CD4-positive, CD25-positive, alpha-beta regulatory T cell (primary cell): ENCODE measurements at regions not wholly inside any gene's neighbourhood (a gene's known extent, or its start where the extent isn't known, plus 50 kb on each side); places are given as distances from the start of the nearest gene placed in this dataset.

ENCODE experiments used
- ATAC-seq, 2 donors: fragments of 150-1000 bp; cut with Tn5 transposase; one replicate each; pipeline ENCODE4 v1.10.0; 2021; ENCODE audit warnings: low read depth in 2 of 2, moderate number of reproducible peaks in 2 of 2, moderate library complexity in 1 of 2
- DNase-seq, 3 donors: peaks; one replicate each; pipeline versions ENCODE4 v3.0.0 to v3.0.0-alpha.2; 2012 to 2022; ENCODE audit warnings: mixed read lengths in 1 of 3
- H3K27ac ChIP-seq: one replicate; pipeline ENCODE4 v1.7.0; 2013; ENCODE audit warnings: mild to moderate bottlenecking, low read length; ENCODE audit not compliant: insufficient read depth, poor library complexity, severe bottlenecking
- H3K27me3 ChIP-seq: one replicate; pipeline ENCODE4 v1.7.0; 2013; ENCODE audit warnings: low read length; ENCODE audit not compliant: control insufficient read depth, insufficient read depth
- H3K36me3 ChIP-seq: one replicate; pipeline ENCODE4 v1.7.0; 2013; ENCODE audit warnings: mild to moderate bottlenecking, low read length, moderate library complexity; ENCODE audit not compliant: control insufficient read depth, insufficient read depth
- H3K4me1 ChIP-seq: 2 replicates; pipeline ENCODE4 v1.7.0; 2013; ENCODE audit warnings: mild to moderate bottlenecking, low read length; ENCODE audit not compliant: insufficient read depth, control insufficient read depth, poor library complexity, severe bottlenecking
- H3K4me3 ChIP-seq: one replicate; pipeline ENCODE4 v1.7.0; 2013; ENCODE audit warnings: low read depth, mild to moderate bottlenecking, low read length, moderate library complexity
- H3K9me3 ChIP-seq, 2 experiments: 1 replicate in 1 of 2; 2 replicates in 1 of 2; pipeline ENCODE4 v1.7.0; 2013; ENCODE audit warnings: low read length in 2 of 2, mild to moderate bottlenecking in 1 of 2, moderate library complexity in 1 of 2; ENCODE audit not compliant: control insufficient read depth in 2 of 2
- H3K27ac Mint-ChIP-seq, 3 donors: one replicate each; pipeline ENCODE4 v1.8.0; 2020 to 2022; ENCODE audit warnings: mild to moderate bottlenecking in 3 of 3, mixed read lengths in 3 of 3, moderate library complexity in 2 of 3
- H3K27me3 Mint-ChIP-seq: one replicate; pipeline ENCODE4 v1.8.0; 2022; ENCODE audit warnings: mild to moderate bottlenecking, mixed read lengths
- H3K36me3 Mint-ChIP-seq: one replicate; pipeline ENCODE4 v1.8.0; 2020; ENCODE audit warnings: mixed read lengths
- H3K4me1 Mint-ChIP-seq, 4 donors: one replicate each; pipeline ENCODE4 v1.8.0; 2020 to 2022; ENCODE audit warnings: mixed read lengths in 4 of 4, mild to moderate bottlenecking in 1 of 4
- H3K4me3 Mint-ChIP-seq, 4 donors: one replicate each; pipeline ENCODE4 v1.8.0; 2020 to 2022; ENCODE audit warnings: mild to moderate bottlenecking in 4 of 4, mixed read lengths in 4 of 4, moderate library complexity in 3 of 4
- H3K9me3 Mint-ChIP-seq, 7 donors: one replicate each; pipeline ENCODE4 v1.8.0; 2020 to 2022; ENCODE audit warnings: mixed read lengths in 7 of 7, mild to moderate bottlenecking in 3 of 7, moderate library complexity in 2 of 7

- no peaks in the 10 kb centered on the region for H3K36me3 ChIP-seq
- H3K9me3 ChIP-seq, result peaks cover 3% of the 10 kb centered on the region in 2 experiments
- Mint-ChIP-seq H3K36me3 (no peaks in the 10 kb centered on the region), H3K4me3 (no peak overlapping the region), H3K27ac (no peak overlapping the region), H3K9me3 (peaks cover 0 to 9% (median 2%) of the 10 kb centered on the region in 7 donors), H3K27me3 (no peaks in the 10 kb centered on the region), H3K4me1 (no peaks in the 10 kb centered on the region)
- H3K4me3 ChIP-seq, result no peak overlapping the region
- DNase-seq (no peak), ATAC-seq (no peak)
- H3K4me1 ChIP-seq, result no peaks in the 10 kb centered on the region
- peaks cover 3% of the 10 kb centered on the region for H3K27me3 ChIP-seq
- no peak overlapping the region for H3K27ac ChIP-seq
Measured at GRCh38 chr9:126238415-126238814, 88.2 kb upstream of the MVB12B start.

- no peak overlapping the region for H3K4me3 ChIP-seq
- no peak overlapping the region for H3K27ac ChIP-seq
- no peaks in the 10 kb centered on the region for H3K4me1 Mint-ChIP-seq
- H3K36me3 ChIP-seq, result no peaks in the 10 kb centered on the region
- H3K27ac Mint-ChIP-seq, result peak overlapping the region in 1 of 3 donors; percentile 56
- no peak for ATAC-seq
- peaks cover 0 to 12% (median 6%) of the 10 kb centered on the region in 7 donors for H3K9me3 Mint-ChIP-seq
- H3K4me3 Mint-ChIP-seq, result no peak overlapping the region
- peaks cover 3% of the 10 kb centered on the region for H3K27me3 ChIP-seq
- H3K36me3 Mint-ChIP-seq, result no peaks in the 10 kb centered on the region
- no peaks in the 10 kb centered on the region for H3K27me3 Mint-ChIP-seq
- H3K9me3 ChIP-seq, result peaks cover 6 to 13% of the 10 kb centered on the region in 2 experiments
- no peak for DNase-seq
- no peaks in the 10 kb centered on the region for H3K4me1 ChIP-seq
Measured at GRCh38 chr9:126239515-126239914, 87.1 kb upstream of the MVB12B start.

GRCh38 chr9:126240835-126241234 is 85.8 kb upstream of the MVB12B start:
- H3K4me1 Mint-ChIP-seq, result no peaks in the 10 kb centered on the region
- no peak for DNase-seq
- peaks cover 0 to 18% (median 7%) of the 10 kb centered on the region in 7 donors for H3K9me3 Mint-ChIP-seq
- H3K36me3 Mint-ChIP-seq, result no peaks in the 10 kb centered on the region
- no peak overlapping the region for H3K4me3 Mint-ChIP-seq
- H3K27ac Mint-ChIP-seq, result no peak overlapping the region
- H3K4me3 ChIP-seq, result no peak overlapping the region
- no peak for ATAC-seq
- peaks cover 4% of the 10 kb centered on the region for H3K27me3 Mint-ChIP-seq
- no peaks in the 10 kb centered on the region for H3K36me3 ChIP-seq
- H3K9me3 ChIP-seq, result peaks cover 8 to 13% of the 10 kb centered on the region in 2 experiments
- peaks cover 3% of the 10 kb centered on the region for H3K27me3 ChIP-seq
- H3K4me1 ChIP-seq, result no peaks in the 10 kb centered on the region
- H3K27ac ChIP-seq, result no peak overlapping the region

GRCh38 chr9:126248680-126249079 is 77.9 kb upstream of the MVB12B start:
- Histone ChIP-seq H3K27me3 (peaks cover 6% of the 10 kb centered on the region), H3K27ac (no peak overlapping the region), H3K36me3 (no peaks in the 10 kb centered on the region), H3K4me3 (no peak overlapping the region), H3K9me3 (peaks cover 5 to 7% of the 10 kb centered on the region in 2 experiments), H3K4me1 (no peaks in the 10 kb centered on the region)
- DNase-seq, result no peak
- ATAC-seq, result no peak
- Mint-ChIP-seq H3K4me1 (no peaks in the 10 kb centered on the region), H3K9me3 (peaks cover 0 to 17% (median 5%) of the 10 kb centered on the region in 7 donors), H3K27me3 (peaks cover 32% of the 10 kb centered on the region), H3K4me3 (peak overlapping the region in 1 of 4 donors; percentile 59), H3K27ac (no peak overlapping the region), H3K36me3 (no peaks in the 10 kb centered on the region)

GRCh38 chr9:126261584-126262356 is 64.9 kb upstream of the MVB12B start:
- ATAC-seq, result no peak
- H3K27ac Mint-ChIP-seq, result no peak overlapping the region
- Histone ChIP-seq H3K36me3 (no peaks in the 10 kb centered on the region), H3K27me3 (peaks cover 20% of the 10 kb centered on the region), H3K4me1 (no peaks in the 10 kb centered on the region), H3K27ac (no peak overlapping the region), H3K9me3 (no peaks in the 10 kb centered on the region), H3K4me3 (no peak overlapping the region)
- H3K4me1 Mint-ChIP-seq, result peaks cover 0 to 9% (median 8%) of the 10 kb centered on the region in 4 donors
- H3K27me3 Mint-ChIP-seq, result peaks cover 76% of the 10 kb centered on the region
- no peak for DNase-seq
- no peak overlapping the region for H3K4me3 Mint-ChIP-seq
- H3K36me3 Mint-ChIP-seq, result no peaks in the 10 kb centered on the region
- peaks cover 0 to 8% (median 4%) of the 10 kb centered on the region in 7 donors for H3K9me3 Mint-ChIP-seq

GRCh38 chr9:126262738-126263137 is 63.9 kb upstream of the MVB12B start:
- Mint-ChIP-seq H3K9me3 (peaks cover 0 to 8% (median 4%) of the 10 kb centered on the region in 7 donors), H3K27me3 (peaks cover 67% of the 10 kb centered on the region), H3K36me3 (no peaks in the 10 kb centered on the region), H3K27ac (no peak overlapping the region), H3K4me3 (no peak overlapping the region), H3K4me1 (peaks cover 0 to 9% (median 8%) of the 10 kb centered on the region in 4 donors)
- DNase-seq (no peak), ATAC-seq (no peak)
- Histone ChIP-seq H3K4me1 (no peaks in the 10 kb centered on the region), H3K36me3 (no peaks in the 10 kb centered on the region), H3K9me3 (no peaks in the 10 kb centered on the region), H3K27me3 (peaks cover 17% of the 10 kb centered on the region), H3K4me3 (no peak overlapping the region), H3K27ac (no peak overlapping the region)

GRCh38 chr9:126270556-126270955 is 56.1 kb upstream of the MVB12B start:
- no peak overlapping the region for H3K27ac ChIP-seq
- no peaks in the 10 kb centered on the region for H3K36me3 Mint-ChIP-seq
- H3K36me3 ChIP-seq, result no peaks in the 10 kb centered on the region
- H3K27me3 Mint-ChIP-seq, result peaks cover 11% of the 10 kb centered on the region
- ATAC-seq (no peak), DNase-seq (no peak)
- H3K4me3 ChIP-seq, result no peak overlapping the region
- no peak overlapping the region for H3K4me3 Mint-ChIP-seq
- H3K4me1 Mint-ChIP-seq, result no peaks in the 10 kb centered on the region
- H3K4me1 ChIP-seq, result no peaks in the 10 kb centered on the region
- H3K9me3 Mint-ChIP-seq, result peaks cover 0 to 7% (median 2%) of the 10 kb centered on the region in 7 donors
- H3K27me3 ChIP-seq, result peaks cover 9% of the 10 kb centered on the region
- no peaks in the 10 kb centered on the region for H3K9me3 ChIP-seq
- H3K27ac Mint-ChIP-seq, result no peak overlapping the region
